Vagina (tissue), 2 donors: ENCODE measurements at regions not wholly inside any gene's neighbourhood (a gene's known extent, or its start where the extent isn't known, plus 50 kb on each side); places are given as distances from the start of the nearest gene placed in this dataset.

Experiments
- DNase-seq, 2 donors: peaks; one replicate each; pipeline ENCODE4 v3.0.0-alpha.2; 2017; ENCODE audit errors: extremely low spot score in 2 of 2
- H3K27ac ChIP-seq: fragments of 200-600 bp; sonication (generic); one replicate; pipeline ENCODE4 v1.5.1; 2019
- H3K27me3 ChIP-seq: fragments of 200-600 bp; sonication (generic); one replicate; pipeline ENCODE4 v1.5.1; 2019
- H3K36me3 ChIP-seq, 2 donors: fragments of 200-600 bp; sonication (generic); one replicate each; pipeline ENCODE4 v1.5.1; 2017 to 2019
- H3K4me1 ChIP-seq: fragments of 200-600 bp; sonication (generic); one replicate; pipeline ENCODE4 v1.5.1; 2019
- H3K4me3 ChIP-seq, 2 donors: fragments of 200-600 bp; sonication (generic); 1 replicate in 1 of 2; 2 replicates in 1 of 2; pipeline ENCODE4 v1.5.1; 2016 to 2019
- H3K9me3 ChIP-seq: fragments of 200-600 bp; sonication (generic); one replicate; pipeline ENCODE4 v1.5.1; 2019
- POLR2A ChIP-seq, 2 donors: fragments of 450-650 bp; IDR thresholded peaks; one replicate each; pipeline ENCODE4 v1.6.1; 2017; ENCODE audit warnings: antibody characterized with exemption in 2 of 2, mild to moderate bottlenecking in 2 of 2, moderate library complexity in 2 of 2
- POLR2AphosphoS5 ChIP-seq, 2 donors: sonication (generic); formaldehyde crosslinking; IDR thresholded peaks; one replicate each; pipeline ENCODE4 v1.9.0; 2017; ENCODE audit warnings: antibody characterized with exemption in 2 of 2, mild to moderate bottlenecking in 2 of 2, low read depth in 1 of 2; ENCODE audit not compliant: insufficient read depth in 1 of 2
- intact Hi-C: fragments of 100-400 bp; cut with DNase I; formaldehyde crosslinking; loops from one replicate; pipeline ENCODE4 v1.15.1; 2023
- TF ChIP-seq, protein P1 (sequence below), 3 experiments: fragments of 450-650 bp in 2 of 3; fragments of 200-600 bp in 1 of 3; sonication (generic) in 1 of 3; IDR thresholded peaks; one replicate each; pipeline ENCODE4 v1.5.1; 2017 to 2019; ENCODE audit warnings: antibody characterized with exemption in 3 of 3, mild to moderate bottlenecking in 2 of 3, moderate library complexity in 2 of 3

DNA sequence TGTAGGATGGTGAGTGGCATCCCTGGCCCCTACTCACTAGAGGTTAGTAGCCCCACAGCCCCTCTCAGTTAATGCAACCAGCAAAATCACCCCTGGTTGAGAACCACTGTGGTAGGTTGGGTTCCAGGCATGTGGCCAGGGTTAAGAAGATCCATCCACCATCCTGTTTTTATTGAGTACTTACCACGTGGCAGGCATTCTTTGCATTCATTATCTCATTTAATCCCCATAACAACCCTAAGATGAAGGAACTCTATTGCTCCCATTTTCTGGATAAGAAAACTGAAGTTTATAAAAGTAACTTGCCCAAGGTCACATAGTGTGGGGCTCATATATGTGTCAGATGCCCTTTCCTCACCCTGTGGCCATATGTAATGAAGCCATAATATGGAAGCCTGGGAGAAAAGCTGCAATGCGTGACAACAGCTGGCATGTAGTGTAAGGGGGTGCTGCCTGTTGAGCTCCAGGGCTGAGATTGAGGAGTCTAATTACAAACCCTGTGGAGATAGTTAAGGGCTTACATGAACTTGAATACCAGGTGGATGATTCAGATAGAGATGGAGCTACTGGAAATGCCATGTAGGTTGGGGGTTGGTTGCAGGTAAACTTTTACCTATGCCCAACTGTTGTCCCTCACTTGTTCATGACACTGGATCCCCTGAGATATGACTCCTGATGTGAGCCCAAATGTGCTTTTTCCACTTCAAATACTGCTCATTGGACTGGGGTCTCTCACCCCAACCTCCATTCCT, 100.2 kb upstream of the PGRMC2 start:
- Histone ChIP-seq H3K4me3 (no peak overlapping the region), H3K27ac (peak overlapping the region; percentile 80), H3K9me3 (no peaks in the 10 kb centered on the region), H3K27me3 (no peaks in the 10 kb centered on the region), H3K36me3 (no peaks in the 10 kb centered on the region), H3K4me1 (peaks cover 81% of the 10 kb centered on the region)
- intact Hi-C loops: loop anchor here (10.0 kb wide), 2 partner anchors 103 to 167 kb away; partner anchors contain the start of gene PGRMC2
- TF ChIP-seq, protein P1, sequence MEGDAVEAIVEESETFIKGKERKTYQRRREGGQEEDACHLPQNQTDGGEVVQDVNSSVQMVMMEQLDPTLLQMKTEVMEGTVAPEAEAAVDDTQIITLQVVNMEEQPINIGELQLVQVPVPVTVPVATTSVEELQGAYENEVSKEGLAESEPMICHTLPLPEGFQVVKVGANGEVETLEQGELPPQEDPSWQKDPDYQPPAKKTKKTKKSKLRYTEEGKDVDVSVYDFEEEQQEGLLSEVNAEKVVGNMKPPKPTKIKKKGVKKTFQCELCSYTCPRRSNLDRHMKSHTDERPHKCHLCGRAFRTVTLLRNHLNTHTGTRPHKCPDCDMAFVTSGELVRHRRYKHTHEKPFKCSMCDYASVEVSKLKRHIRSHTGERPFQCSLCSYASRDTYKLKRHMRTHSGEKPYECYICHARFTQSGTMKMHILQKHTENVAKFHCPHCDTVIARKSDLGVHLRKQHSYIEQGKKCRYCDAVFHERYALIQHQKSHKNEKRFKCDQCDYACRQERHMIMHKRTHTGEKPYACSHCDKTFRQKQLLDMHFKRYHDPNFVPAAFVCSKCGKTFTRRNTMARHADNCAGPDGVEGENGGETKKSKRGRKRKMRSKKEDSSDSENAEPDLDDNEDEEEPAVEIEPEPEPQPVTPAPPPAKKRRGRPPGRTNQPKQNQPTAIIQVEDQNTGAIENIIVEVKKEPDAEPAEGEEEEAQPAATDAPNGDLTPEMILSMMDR (IDR thresholded peaks at IDR 0.05): no peak
- TF ChIP-seq POLR2AphosphoS5 (IDR thresholded peaks at IDR 0.05; ENCODE audit: insufficient read depth in 1 of 2, low read depth in 1 of 2) (no peak), POLR2A (IDR thresholded peaks at IDR 0.05) (no peak)
- no peak for DNase-seq

DNA sequence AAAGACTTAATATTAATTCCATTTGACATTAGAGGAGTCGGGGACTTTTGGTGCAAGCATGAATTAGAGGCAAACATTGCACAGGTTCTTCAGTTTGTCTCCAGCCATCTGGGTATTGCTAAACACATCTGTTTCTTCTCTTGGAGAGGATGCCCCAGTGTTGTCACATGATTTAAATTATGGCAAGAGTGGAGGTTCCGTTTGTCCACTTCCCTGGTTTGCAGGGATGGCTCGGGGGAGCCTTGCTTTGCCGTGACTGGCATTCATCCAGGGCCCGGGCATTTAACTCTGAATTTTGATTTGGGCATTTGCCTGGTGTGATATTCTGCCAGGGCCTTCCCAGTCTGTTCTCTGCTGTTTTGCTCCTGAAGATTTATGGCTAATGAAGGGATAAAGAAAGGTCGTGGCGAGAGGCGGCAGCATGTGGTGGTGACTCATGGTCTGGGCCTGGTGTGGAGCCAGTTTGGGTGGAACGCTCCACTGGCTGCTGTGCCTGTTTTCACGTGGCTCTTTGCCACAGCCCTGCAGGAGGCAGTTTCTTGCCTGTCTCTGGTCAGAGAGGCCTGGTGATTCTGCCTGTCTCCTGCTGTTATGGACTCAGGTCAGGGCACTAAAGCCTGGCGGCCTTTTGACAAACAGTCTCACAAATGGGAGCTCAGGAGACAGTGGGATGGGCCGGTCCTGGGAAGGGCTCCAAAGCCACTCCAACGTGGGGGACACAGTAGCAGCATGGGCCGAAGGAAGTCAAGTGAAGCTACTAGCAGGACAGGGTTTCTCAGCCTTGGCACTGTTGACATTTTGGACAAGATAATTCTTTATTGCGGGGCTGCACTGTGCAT, 99.4 kb upstream of the PGRMC2 start:
- no peaks in the 10 kb centered on the region for H3K27me3 ChIP-seq
- H3K9me3 ChIP-seq: no peaks in the 10 kb centered on the region
- intact Hi-C loops: loop anchor here (10.0 kb wide), 2 partner anchors 102 to 168 kb away; partner anchors contain the start of gene PGRMC2
- no peak for TF ChIP-seq POLR2A (IDR thresholded peaks at IDR 0.05)
- TF ChIP-seq, protein P1 (IDR thresholded peaks at IDR 0.05): no peak
- TF ChIP-seq POLR2AphosphoS5 (IDR thresholded peaks at IDR 0.05; ENCODE audit: insufficient read depth in 1 of 2, low read depth in 1 of 2): peak; percentile 89 to 92
- H3K36me3 ChIP-seq: no peaks in the 10 kb centered on the region
- DNase-seq: peak in 1 of 2 donors; percentile 98
- H3K4me3 ChIP-seq: no peak overlapping the region
- H3K27ac ChIP-seq: peak overlapping the region; percentile 80
- peaks cover 73% of the 10 kb centered on the region for H3K4me1 ChIP-seq

DNA sequence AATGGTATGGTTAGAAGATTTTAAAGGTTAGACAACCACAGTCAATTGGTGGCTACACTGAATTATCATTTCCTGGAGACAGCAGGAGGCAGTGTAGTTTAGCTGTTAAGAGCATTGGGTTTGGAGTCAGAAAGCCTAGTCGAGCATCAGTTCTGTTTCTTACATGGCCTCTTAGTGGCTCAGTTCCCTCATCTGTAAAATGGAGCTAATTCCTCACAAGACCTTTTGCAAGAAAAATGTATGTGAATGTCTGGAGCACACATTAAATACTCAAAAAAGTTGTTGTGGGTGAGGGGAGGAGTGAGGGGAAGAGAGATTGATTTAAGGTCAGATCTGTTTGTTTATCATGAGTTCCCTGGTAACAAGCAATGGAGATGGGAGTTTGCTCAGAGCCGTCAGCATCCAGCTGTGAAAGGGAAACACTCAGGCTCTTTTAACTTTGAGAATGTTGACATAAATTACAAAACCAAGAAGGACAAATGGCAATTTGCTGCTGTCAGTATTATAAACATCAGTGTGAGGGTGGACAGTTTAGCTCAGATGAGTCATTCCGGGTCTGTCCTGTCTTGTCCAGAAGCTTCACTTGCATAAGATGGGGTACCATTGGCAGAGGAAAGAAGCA, 98.2 kb upstream of the PGRMC2 start:
- Histone ChIP-seq H3K36me3 (no peaks in the 10 kb centered on the region), H3K4me3 (no peak overlapping the region), H3K9me3 (no peaks in the 10 kb centered on the region), H3K27me3 (no peaks in the 10 kb centered on the region), H3K27ac (peak overlapping the region; percentile 80), H3K4me1 (peaks cover 71% of the 10 kb centered on the region)
- DNase-seq: no peak
- intact Hi-C loops: loop anchor here (10.0 kb wide), 2 partner anchors 101 to 169 kb away; partner anchors contain the start of gene PGRMC2
- TF ChIP-seq POLR2A (IDR thresholded peaks at IDR 0.05) (no peak), POLR2AphosphoS5 (IDR thresholded peaks at IDR 0.05; ENCODE audit: insufficient read depth in 1 of 2, low read depth in 1 of 2) (no peak)
- TF ChIP-seq, protein P1 (IDR thresholded peaks at IDR 0.05): peak in 1 of 3 experiments; percentile 2

DNA sequence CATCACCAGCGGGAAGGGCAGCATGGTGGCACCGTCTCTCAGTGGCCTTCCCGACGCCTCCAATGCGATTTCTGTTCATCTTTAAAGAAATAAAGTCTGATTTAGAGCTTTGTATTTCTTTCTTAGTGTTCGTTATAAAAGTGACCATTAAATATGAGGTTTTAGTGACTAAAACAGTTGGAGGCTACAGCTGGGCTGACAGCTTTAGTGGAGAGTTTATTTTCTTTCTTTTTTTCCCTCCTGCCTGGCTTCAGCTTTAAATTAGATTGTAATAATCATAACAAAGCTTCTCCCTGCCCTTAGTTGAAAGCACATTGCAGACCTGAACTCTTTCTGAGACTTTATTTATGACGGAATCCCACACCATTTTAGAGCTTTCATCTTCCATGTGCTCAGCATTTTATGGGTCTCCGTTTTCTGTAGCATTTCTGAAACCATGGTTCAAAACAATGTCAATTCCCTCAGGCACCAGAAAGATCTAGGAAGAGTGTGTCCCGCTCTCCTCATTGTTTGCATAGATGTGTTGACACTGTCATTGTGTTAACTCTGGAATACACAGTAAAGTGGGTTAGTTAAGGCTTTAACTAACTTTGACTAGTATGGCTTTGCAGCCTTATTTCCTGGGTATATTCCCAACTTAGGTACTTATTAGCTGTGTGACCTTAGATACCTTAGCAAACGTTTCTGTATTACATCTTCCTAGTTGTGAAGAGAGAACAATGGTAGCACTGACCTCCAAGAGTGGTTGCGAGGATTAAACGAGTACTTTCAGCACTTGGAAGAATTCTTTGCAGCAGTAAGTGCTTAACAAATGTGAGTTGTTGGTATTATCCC, 97.4 kb upstream of the PGRMC2 start:
- no peaks in the 10 kb centered on the region for H3K9me3 ChIP-seq
- peak overlapping the region; percentile 80 for H3K27ac ChIP-seq
- peaks cover 68% of the 10 kb centered on the region for H3K4me1 ChIP-seq
- no peaks in the 10 kb centered on the region for H3K27me3 ChIP-seq
- intact Hi-C loops: loop anchor here (10.0 kb wide), 2 partner anchors 100 to 170 kb away; partner anchors contain the start of gene PGRMC2
- no peaks in the 10 kb centered on the region for H3K36me3 ChIP-seq
- H3K4me3 ChIP-seq: no peak overlapping the region
- no peak for TF ChIP-seq POLR2AphosphoS5 (IDR thresholded peaks at IDR 0.05; ENCODE audit: insufficient read depth in 1 of 2, low read depth in 1 of 2)
- DNase-seq: no peak
